DMS153 treated with DMSO at 0.1 percent for 48 hours (cell line): ENCODE measurements at regions not wholly inside any gene's neighbourhood (a gene's known extent, or its start where the extent isn't known, plus 50 kb on each side); places are given as distances from the start of the nearest gene placed in this dataset.

ENCODE experiments used
- DNase-seq: peaks from one replicate; lab custom pipeline; 2025; ENCODE audit not compliant: unreplicated experiment; lab: John Stamatoyannopoulos, UW

GRCh38 chr11:70644343-70645060 lies 246.2 kb downstream of the CTTN start:
- no peak for DNase-seq

GRCh38 chr11:70645537-70645936 lies 247.2 kb downstream of the CTTN start:
- DNase-seq, result no peak

- no peak for DNase-seq
Measured at GRCh38 chr11:70646272-70647049, 248.1 kb downstream of the CTTN start.

- DNase-seq, result no peak
Measured at GRCh38 chr11:70647188-70648166, 249.1 kb downstream of the CTTN start.

GRCh38 chr11:70650075-70650909 lies 252.0 kb downstream of the CTTN start:
- DNase-seq, result no peak

- no peak for DNase-seq
Measured at GRCh38 chr11:70651031-70651430, 252.7 kb downstream of the CTTN start.

GRCh38 chr11:70654016-70654415 lies 255.7 kb downstream of the CTTN start:
- DNase-seq, result no peak

GRCh38 chr11:70655816-70656215 lies 257.5 kb downstream of the CTTN start:
- DNase-seq, result no peak

- no peak for DNase-seq
Measured at GRCh38 chr11:70656252-70656651, 257.9 kb downstream of the CTTN start.

GRCh38 chr11:70660059-70660888 lies 261.9 kb downstream of the CTTN start:
- no peak for DNase-seq

- DNase-seq, result no peak
Measured at GRCh38 chr11:70660889-70661197, 262.5 kb downstream of the CTTN start.

GRCh38 chr11:70661761-70662501 lies 263.6 kb downstream of the CTTN start:
- no peak for DNase-seq

- DNase-seq, result no peak
Measured at GRCh38 chr11:70662691-70663098, 264.4 kb downstream of the CTTN start.

- no peak for DNase-seq
Measured at GRCh38 chr11:70663815-70664214, 265.5 kb downstream of the CTTN start.

GRCh38 chr11:70666311-70666710 lies 268.0 kb downstream of the CTTN start:
- DNase-seq, result no peak

GRCh38 chr11:70667767-70668166 lies 269.4 kb downstream of the CTTN start:
- no peak for DNase-seq

- DNase-seq, result no peak
Measured at GRCh38 chr11:70668204-70669202, 270.2 kb downstream of the CTTN start.

- no peak for DNase-seq
Measured at GRCh38 chr11:70669281-70669680, 271.0 kb downstream of the CTTN start.
